Erythroblast (primary cell): ENCODE measurements at regions not wholly inside any gene's neighbourhood (a gene's known extent, or its start where the extent isn't known, plus 50 kb on each side); places are given as distances from the start of the nearest gene placed in this dataset.

Experiments
- GATA1 ChIP-seq: IDR thresholded peaks from 2 replicates; pipeline ENCODE4 v1.6.1; 2011; ENCODE audit warnings: low read depth, mild to moderate bottlenecking, control low read depth, low read length, moderate library complexity
- POLR2A ChIP-seq: IDR thresholded peaks from 2 replicates; pipeline ENCODE4 v1.6.1; 2011; ENCODE audit warnings: mild to moderate bottlenecking, low read length

- TF ChIP-seq POLR2A (no peak), GATA1 (no peak)
These were observed 263.0 kb upstream of the E2F7 start for GRCh38 chr12:77328326-77328725.
